ENCODE measurements at regions not wholly inside any gene's neighbourhood (a gene's known extent, or its start where the extent isn't known, plus 50 kb on each side); places are given as distances from the start of the nearest gene placed in this dataset.

DNA sequence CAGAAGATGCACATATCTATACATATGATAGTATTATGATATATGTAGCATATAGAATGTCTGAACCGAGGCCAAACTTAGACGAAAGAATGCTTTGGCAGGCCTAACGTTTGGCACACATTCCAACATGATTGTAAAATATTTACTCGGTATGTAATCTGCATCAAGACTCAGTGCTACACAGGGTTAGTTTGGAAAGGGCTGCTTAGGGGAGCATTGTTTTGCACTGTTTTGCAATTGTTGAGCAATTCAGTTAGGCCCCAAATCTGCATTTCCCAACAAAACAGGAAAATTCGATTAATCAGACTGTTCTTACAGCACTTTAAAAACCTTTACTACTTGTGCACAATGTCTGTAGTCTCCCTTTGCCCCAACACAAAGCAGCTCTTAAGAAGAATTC lies 216.0 kb upstream of the NEGR1 start:
- Histone ChIP-seq H3K36me3 (no peaks in the 10 kb centered on the region), H3K4me3 (no peak overlapping the region), H3K27ac (no peak overlapping the region), H3K4me1 (no peaks in the 10 kb centered on the region), H3K27me3 (no peaks in the 10 kb centered on the region), H3K9me3 (no peaks in the 10 kb centered on the region)
- TF ChIP-seq, protein P1, sequence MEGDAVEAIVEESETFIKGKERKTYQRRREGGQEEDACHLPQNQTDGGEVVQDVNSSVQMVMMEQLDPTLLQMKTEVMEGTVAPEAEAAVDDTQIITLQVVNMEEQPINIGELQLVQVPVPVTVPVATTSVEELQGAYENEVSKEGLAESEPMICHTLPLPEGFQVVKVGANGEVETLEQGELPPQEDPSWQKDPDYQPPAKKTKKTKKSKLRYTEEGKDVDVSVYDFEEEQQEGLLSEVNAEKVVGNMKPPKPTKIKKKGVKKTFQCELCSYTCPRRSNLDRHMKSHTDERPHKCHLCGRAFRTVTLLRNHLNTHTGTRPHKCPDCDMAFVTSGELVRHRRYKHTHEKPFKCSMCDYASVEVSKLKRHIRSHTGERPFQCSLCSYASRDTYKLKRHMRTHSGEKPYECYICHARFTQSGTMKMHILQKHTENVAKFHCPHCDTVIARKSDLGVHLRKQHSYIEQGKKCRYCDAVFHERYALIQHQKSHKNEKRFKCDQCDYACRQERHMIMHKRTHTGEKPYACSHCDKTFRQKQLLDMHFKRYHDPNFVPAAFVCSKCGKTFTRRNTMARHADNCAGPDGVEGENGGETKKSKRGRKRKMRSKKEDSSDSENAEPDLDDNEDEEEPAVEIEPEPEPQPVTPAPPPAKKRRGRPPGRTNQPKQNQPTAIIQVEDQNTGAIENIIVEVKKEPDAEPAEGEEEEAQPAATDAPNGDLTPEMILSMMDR (IDR thresholded peaks at IDR 0.05): no peak
- no peak for DNase-seq (ENCODE audit: low spot score)

GRCh38 chr1:72489801-72490200 lies 207.5 kb upstream of the NEGR1 start:
- Histone ChIP-seq H3K9me3 (no peaks in the 10 kb centered on the region), H3K27ac (no peak overlapping the region), H3K4me3 (no peak overlapping the region), H3K27me3 (no peaks in the 10 kb centered on the region), H3K4me1 (no peaks in the 10 kb centered on the region), H3K36me3 (no peaks in the 10 kb centered on the region)
- TF ChIP-seq, protein P1 (IDR thresholded peaks at IDR 0.05): no peak
- no peak for DNase-seq (ENCODE audit: low spot score)

- Histone ChIP-seq H3K4me3 (no peak overlapping the region), H3K36me3 (no peaks in the 10 kb centered on the region), H3K27me3 (no peaks in the 10 kb centered on the region), H3K4me1 (no peaks in the 10 kb centered on the region), H3K9me3 (no peaks in the 10 kb centered on the region), H3K27ac (no peak overlapping the region)
- no peak for DNase-seq (ENCODE audit: low spot score)
- TF ChIP-seq, protein P1 (IDR thresholded peaks at IDR 0.05): no peak
Measured at GRCh38 chr1:72485801-72486200, 203.5 kb upstream of the NEGR1 start.

GRCh38 chr1:72483846-72484357 lies 201.6 kb upstream of the NEGR1 start:
- no peaks in the 10 kb centered on the region for H3K4me1 ChIP-seq
- no peaks in the 10 kb centered on the region for H3K9me3 ChIP-seq
- no peak overlapping the region for H3K27ac ChIP-seq
- H3K36me3 ChIP-seq: no peaks in the 10 kb centered on the region
- TF ChIP-seq, protein P1 (IDR thresholded peaks at IDR 0.05): no peak
- DNase-seq (ENCODE audit: low spot score): no peak
- H3K27me3 ChIP-seq: no peaks in the 10 kb centered on the region
- no peak overlapping the region for H3K4me3 ChIP-seq

DNA sequence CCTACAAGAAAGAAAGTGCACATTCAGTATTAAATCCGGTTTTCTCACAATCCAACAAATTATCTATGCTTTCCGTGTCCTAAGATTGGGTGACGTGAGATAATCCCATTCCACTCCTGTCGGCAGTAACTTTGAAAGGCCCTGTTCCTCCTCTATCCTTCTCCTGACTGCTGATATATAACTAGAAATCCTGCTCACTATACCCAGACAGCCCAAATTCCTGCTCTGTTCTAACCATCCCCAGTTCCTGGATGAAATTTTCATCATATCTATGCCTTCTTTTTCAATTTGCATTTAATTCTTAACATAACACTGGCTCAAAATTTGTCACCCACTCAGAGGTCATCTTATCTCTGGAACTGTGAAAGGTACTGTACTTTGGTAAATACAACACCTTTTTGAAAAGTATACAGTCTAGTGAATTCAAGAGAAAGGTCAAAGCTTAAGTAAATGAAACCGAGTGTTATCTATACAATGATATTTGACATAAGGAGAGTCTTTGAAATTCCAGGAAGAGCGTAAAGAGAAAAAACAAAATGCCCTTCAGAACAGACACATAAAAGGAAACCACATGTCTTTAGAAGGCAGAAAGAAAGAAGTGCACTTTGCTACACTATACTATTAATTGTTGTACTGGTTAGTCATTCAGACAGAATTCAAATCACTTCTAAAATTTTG lies 200.5 kb upstream of the NEGR1 start:
- TF ChIP-seq, protein P1 (IDR thresholded peaks at IDR 0.05): no peak
- no peak overlapping the region for H3K4me3 ChIP-seq
- no peak for DNase-seq (ENCODE audit: low spot score)

More for the DNA sequence above, 200.5 kb upstream of the NEGR1 start:
- H3K9me3 ChIP-seq: no peaks in the 10 kb centered on the region
- no peaks in the 10 kb centered on the region for H3K4me1 ChIP-seq
- no peak overlapping the region for H3K27ac ChIP-seq
- H3K27me3 ChIP-seq: no peaks in the 10 kb centered on the region
- H3K36me3 ChIP-seq: no peaks in the 10 kb centered on the region

All from right atrium auricular region (tissue), 2 donors.